GM12892 (cell line): ENCODE measurements at regions not wholly inside any gene's neighbourhood (a gene's known extent, or its start where the extent isn't known, plus 50 kb on each side); places are given as distances from the start of the nearest gene placed in this dataset.

Experiments
- POLR2A ChIP-seq: IDR thresholded peaks from 2 replicates; pipeline ENCODE4 v1.6.1; 2011; ENCODE audit warnings: low read depth, low read length, control low read depth
- POLR2AphosphoS5 ChIP-seq: IDR thresholded peaks from 2 replicates; pipeline ENCODE4 v1.6.1; 2011; ENCODE audit warnings: low read depth, low read length, control low read depth
- TAF1 ChIP-seq: IDR thresholded peaks from 2 replicates; pipeline ENCODE4 v1.6.1; 2011; ENCODE audit warnings: low read depth, mild to moderate bottlenecking, control low read depth, low read length, borderline replicate concordance

DNA sequence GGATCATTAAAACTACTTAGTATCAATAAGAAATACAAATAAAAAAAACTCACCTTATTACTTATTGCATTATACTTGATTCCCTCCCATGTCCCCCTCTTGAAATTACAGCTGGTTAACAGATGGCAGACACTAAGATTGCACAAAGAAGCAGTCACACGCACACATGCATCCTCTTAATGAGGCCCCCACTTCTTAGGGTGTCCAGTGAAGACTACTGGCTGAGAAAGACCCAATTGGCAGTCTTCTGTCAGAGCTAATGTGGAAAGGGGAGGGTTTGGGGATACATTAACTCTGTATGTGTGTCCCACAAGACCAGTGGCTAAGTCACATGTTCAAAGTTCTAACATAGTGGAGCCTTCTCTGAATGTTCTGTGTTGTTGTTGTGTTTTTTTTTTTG, 210.7 kb downstream of the MTX2 start:
- no peak for TF ChIP-seq POLR2AphosphoS5
- no peak for TF ChIP-seq POLR2A
- TF ChIP-seq TAF1, result no peak
